ENCODE measurements at regions not wholly inside any gene's neighbourhood (a gene's known extent, or its start where the extent isn't known, plus 50 kb on each side); places are given as distances from the start of the nearest gene placed in this dataset.
"Not testable (repeated sequence)": the region's sequence is repeated elsewhere in the genome, so short reads cannot be mapped to it uniquely, and the experiment has no call there.

GRCh38 chr16:59450513-59450912 is 716.4 kb upstream of the GOT2 start:
- not testable (repeated sequence) for TF ChIP-seq POLR2A (IDR thresholded peaks at IDR 0.05); CTCF (IDR thresholded peaks at IDR 0.05 in 8 of 11, conservative IDR thresholded peaks at IDR 0.05 in 3 of 11); POLR2AphosphoS5 (IDR thresholded peaks at IDR 0.05)
